ENCODE measurements at regions not wholly inside any gene's neighbourhood (a gene's known extent, or its start where the extent isn't known, plus 50 kb on each side); places are given as distances from the start of the nearest gene placed in this dataset.

- DNase-seq = no peak
Measured at GRCh38 chr1:199774433-199775089, 252.9 kb upstream of the NR5A2 start.

DNA sequence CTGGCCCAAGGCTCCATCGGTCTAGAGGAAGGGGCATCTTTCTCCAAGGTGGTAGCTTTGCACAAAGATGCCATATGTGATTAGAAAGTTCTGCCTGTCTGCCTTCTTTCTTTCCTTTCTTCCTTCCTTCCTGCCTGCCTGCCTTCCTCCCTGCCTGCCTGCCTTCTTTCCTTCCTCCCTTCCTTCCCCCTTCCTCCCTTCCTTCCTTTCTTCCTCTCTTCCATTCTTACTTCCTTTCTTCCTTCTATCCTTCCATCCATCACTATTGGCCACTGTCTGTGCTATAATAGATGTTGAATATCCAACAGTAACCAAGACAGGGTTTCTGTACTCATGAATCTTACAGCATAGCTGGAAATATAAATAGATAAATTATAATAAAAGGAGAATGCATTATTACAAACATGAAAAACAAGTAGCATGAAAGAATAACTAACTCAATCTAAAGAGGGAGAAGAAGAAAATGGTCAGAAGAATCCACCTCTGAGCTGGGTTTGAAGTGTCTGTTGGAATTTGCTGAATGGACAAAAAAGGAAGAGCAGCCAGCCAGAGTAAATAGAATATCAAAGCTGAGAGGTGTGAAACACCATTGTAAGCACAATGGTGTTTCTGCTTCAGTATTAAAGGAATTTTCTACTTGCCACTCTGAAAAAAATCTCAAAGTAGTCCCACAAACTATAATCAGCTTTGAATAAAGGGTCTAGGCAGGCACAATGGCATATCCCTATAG lies 250.6 kb upstream of the NR5A2 start:
- DNase-seq = no peak

- DNase-seq = no peak
Measured at GRCh38 chr1:199778324-199778955, 249.1 kb upstream of the NR5A2 start.

DNA sequence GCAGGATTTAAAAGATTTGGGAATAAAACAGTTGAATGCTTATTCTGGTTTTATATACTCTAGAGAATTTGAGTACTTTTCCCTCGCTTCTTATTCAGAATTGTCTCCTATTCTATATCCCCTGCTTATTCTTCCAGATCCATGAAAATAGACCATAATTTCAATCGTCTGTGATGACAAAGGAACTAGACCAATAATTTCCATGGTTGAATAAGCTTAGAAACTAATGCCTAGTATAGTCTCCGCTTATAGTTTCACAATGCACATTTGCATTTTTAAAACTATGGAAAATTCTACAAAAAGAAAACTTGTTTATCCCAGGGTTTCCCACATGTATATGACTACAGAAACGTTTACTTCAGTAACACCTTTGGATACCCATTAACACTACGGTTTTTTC lies 247.4 kb upstream of the NR5A2 start:
- no peak for DNase-seq

DNA sequence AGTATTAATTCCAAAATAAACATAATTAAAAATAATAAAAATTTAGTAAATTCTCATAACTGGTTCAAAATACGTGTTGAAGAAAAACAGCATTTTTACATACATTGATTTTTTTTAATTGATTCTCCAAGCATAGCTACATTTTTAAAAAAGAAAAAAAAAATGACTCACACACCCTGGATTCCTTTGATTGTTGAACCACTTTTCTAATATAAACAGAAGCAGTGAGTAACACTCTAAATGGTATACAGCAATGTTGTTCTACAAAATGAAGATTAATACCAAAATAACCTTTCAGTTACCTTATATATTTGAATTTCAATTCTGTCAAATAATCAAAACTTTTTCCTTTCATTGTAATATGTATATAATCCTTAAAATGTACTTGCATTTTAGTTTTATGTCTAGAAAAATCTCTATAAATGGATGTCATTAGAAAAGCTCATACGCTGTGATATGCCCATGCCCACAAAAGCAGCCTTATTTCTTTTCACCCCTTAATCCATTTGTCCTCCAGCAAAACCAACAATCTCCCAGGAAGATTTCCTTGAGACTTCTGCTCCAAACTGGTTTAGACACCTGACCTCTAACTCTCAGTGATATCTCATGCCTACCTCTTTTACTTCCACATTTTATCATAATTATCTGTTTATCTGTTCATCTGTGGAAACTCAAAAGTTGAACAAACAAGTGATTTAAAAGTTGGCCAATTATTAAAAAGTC lies 246.4 kb upstream of the NR5A2 start:
- no peak for DNase-seq

- DNase-seq = no peak
Measured at GRCh38 chr1:199784138-199784895, 243.2 kb upstream of the NR5A2 start.

DNA sequence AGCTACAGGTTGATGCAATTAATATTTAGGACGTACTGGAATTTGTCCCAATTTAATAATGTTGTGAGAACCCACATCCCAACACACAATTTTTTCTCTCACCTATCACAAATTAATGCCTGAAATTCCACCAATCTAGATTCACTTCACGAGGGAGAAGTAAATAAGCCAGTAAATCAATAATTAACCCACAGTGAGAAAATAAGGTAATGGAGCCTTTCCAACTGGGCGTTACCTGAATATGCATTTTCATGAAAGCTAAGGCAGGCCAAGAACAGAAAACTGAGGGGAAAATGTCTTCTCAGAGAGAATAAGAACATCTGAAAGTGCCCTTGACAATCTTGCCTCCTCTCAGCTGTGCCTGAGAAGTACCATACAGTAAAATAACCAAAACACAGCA lies 240.8 kb upstream of the NR5A2 start:
- DNase-seq = no peak

- no peak for DNase-seq
Measured at GRCh38 chr1:199789141-199789540, 238.4 kb upstream of the NR5A2 start.

GRCh38 chr1:199791495-199791894 lies 236.0 kb upstream of the NR5A2 start:
- DNase-seq = no peak

GRCh38 chr1:199792874-199793273 lies 234.6 kb upstream of the NR5A2 start:
- no peak for DNase-seq

DNA sequence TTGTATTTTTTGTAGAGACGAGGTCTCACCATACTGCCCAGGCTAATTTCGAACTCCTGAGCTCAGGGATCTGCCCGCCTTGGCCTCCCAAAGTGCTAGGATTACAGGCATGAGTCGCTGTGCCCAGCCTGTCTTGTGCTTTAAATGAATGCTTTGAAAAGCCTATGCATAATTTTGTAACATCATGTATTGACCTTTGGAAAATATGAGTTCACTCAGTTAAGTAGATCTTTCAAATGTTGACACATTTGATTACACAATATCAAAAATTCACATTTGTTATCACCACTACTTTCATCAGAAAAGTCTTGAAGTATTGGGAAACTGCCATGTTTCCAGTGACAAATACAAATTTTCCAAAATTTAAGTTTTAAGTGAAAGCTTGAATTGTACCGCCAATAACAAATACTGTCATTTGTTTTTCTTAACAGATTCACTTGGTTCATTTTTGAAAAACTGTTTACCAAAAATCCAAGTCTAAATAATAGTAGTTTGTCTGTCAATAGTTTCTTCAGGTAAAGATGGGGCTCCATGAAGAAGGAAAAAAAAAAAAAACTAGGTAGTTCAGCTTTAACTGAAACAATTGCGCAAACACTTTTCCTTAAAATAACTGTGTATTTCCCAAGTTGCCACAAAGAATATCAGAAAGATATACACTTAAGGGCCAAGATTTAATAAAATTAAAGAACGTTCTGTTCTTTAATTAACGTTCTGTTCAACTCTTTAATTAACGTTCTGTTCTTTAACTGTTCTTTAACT lies 233.2 kb upstream of the NR5A2 start:
- no peak for DNase-seq

GRCh38 chr1:199799116-199799515 lies 228.4 kb upstream of the NR5A2 start:
- no peak for DNase-seq

DNA sequence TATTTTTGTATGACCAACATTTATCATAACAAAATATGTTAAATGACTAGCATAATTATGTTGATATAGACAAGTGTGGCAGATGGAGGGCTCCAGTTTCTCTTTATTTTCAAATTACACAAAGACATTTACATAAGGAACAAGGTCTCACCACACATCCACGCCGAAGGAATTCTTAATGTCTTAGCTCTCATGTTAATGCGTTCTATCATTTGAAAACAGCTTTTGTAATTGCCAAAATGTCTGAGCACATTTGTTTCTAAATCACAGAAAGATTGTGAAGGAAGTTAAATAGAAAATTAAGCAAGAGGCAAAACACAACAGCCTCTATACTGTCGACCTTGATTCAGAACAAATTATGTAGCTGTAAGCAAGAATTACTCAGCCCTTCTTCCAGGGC lies 223.0 kb upstream of the NR5A2 start:
- DNase-seq = no peak

DNA sequence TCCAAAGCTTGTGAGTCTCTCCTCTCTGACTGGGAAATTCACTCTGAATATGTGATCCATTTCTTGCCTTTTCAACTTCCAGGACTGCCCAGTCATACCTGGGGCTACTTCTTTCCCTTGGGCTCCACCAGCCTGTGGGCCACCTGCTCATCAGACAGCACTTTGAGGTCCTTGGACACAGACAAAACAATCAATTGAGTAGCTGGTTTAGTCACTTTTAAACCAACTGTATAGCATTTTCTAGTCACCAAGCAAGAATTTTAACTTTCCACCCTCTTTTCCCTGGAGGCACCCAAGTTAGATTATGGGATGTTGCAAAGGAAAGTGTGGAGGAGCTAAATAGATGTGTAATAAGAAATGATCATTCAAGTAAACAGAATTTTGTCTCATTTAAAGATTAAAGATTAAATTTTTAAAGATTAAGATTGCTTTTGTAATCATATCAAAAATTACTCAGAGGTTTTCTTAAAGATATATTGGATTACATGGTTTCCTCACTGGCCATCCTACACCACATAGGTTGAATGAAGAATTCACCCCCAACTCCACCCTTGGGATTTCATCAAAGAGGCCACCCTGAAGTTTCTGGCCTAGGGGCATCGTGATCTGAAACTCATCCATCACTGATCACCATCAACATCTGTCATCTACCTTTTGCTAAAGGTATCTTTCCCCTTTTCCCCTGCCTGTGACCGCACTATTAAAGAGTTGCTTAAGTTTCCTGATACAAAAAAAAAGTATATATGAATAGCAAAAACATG lies 219.2 kb upstream of the NR5A2 start:
- no peak for DNase-seq

GRCh38 chr1:199809311-199809710 lies 218.2 kb upstream of the NR5A2 start:
- no peak for DNase-seq

GRCh38 chr1:199811163-199811562 lies 216.3 kb upstream of the NR5A2 start:
- no peak for DNase-seq

GRCh38 chr1:199813198-199813597 lies 214.3 kb upstream of the NR5A2 start:
- no peak for DNase-seq

- DNase-seq = no peak
Measured at GRCh38 chr1:199815947-199816346, 211.6 kb upstream of the NR5A2 start.

DNA sequence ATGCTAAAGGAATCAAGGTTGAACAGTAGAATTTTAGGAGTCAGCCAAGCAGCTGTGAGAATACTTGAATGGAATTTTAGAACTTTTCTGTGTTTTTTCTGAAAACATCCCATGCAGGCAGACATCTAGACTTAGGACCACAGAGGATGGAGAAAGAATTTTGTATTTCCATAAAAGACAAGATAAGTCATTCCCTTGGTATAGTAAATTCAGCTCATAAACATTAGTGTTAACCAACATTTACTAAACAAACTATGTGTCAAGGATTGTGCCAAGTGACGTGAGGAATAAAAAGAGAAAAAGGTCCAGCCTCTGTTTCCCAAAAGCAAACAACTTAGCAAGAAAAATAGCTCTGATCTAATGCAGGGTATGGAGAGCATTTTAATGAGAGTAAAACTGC lies 210.2 kb upstream of the NR5A2 start:
- DNase-seq = no peak

- no peak for DNase-seq
Measured at GRCh38 chr1:199821029-199821779, 206.3 kb upstream of the NR5A2 start.

DNA sequence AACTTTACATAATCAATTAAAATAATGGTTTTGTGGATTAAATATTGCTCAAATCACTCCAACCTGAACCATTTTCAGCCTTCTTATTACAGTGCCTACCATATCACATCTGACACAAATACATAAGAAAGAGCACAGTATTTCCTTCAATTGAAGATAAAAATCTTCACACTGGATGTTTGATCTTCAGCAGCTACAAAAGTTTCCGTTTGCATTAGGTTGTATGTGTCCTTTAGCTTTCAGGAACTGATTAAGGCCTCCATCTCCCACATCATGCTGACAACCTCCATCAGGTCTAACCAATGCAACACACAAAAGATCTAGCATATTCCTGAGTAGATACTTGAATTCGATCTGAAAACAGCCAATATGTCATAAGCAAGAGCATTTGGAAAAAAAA lies 195.1 kb upstream of the NR5A2 start:
- DNase-seq = no peak

Measured in activated CD4-positive, CD25-positive, alpha-beta regulatory T cell (primary cell).